Head of caudate nucleus (tissue), 42 donors: ENCODE measurements at regions not wholly inside any gene's neighbourhood (a gene's known extent, or its start where the extent isn't known, plus 50 kb on each side); places are given as distances from the start of the nearest gene placed in this dataset.
A peak's percentile ranks its signal among the peaks of the same experiment; 100 is the strongest.

Experiments used
- DNase-seq, 42 donors: peaks; one replicate each; pipeline versions ENCODE4 v3.0.0 to v3.0.0-alpha.2; 2020 to 2021; ENCODE audit warnings: mixed read lengths in 7 of 42
- intact Hi-C: fragments of 100-400 bp; cut with DNase I; formaldehyde crosslinking; loops from one replicate; pipeline ENCODE4 v1.15.0; 2022

DNA sequence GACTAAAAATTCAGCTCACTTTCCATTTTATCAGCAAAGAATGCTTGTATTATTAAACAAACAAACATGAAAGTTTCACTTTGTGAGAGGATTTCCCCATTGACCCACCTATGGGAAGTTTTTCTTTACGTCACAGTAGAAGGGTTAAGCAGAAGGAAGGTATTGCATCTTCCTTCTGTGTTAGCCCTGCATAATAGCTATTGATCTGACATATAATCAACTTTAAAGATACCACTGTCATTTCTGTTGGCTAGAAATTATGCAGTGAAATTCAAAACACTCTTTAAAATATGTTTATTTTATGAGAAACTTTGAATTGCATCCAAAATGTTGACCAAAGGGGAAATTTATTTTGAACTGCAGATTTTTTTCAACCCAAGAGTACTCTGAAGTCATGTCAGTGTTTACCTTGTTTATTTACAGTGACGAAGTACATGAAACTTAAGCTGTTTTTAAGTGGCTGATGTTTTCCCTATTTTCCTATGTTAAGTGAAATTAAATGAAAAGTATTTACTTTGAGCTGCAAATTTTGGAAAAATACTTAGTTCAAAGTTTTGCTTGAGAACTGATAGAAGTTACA is 566.4 kb downstream of the ZEB2 start:
- intact Hi-C loops, result no loop called here
- DNase-seq, result no peak

DNA sequence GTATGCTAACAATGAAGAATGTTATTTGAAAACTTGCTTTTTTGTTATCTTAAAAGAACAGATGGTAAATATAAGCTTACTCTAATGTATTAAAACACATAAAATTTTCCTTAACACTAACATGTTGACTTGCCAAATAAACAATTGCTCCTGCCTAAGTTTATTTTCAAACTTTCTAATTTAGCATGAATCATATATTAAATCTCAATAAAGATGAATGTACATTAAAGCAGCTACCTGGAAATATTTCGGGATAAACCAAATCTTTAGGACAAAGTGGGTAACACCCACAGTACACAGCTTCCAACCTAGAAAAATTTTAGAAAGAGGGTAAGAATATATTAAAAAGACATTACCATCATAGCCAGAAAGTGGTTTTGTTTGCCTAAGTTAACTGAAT is 567.4 kb downstream of the ZEB2 start:
- DNase-seq, result no peak
- intact Hi-C loops, result no loop called here

DNA sequence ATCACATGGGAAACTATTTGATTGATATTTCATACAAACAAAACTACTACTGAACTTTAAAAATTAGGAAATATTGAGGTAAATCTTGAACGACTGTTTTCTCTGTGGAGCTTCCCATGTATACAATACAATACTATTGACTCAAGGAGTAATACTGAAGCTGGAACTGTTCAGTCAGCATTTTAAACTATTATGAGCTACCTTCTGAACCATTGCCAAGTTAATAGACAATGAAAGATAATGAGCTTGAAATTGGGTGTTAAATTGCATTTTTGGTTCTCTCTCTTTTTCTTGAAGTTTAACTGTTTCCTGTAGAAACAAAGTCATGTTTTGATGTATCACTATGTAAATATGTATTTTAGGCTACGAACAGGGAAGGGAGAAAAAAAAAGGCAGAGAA is 569.2 kb downstream of the ZEB2 start:
- no peak for DNase-seq
- intact Hi-C loops, result no loop called here

DNA sequence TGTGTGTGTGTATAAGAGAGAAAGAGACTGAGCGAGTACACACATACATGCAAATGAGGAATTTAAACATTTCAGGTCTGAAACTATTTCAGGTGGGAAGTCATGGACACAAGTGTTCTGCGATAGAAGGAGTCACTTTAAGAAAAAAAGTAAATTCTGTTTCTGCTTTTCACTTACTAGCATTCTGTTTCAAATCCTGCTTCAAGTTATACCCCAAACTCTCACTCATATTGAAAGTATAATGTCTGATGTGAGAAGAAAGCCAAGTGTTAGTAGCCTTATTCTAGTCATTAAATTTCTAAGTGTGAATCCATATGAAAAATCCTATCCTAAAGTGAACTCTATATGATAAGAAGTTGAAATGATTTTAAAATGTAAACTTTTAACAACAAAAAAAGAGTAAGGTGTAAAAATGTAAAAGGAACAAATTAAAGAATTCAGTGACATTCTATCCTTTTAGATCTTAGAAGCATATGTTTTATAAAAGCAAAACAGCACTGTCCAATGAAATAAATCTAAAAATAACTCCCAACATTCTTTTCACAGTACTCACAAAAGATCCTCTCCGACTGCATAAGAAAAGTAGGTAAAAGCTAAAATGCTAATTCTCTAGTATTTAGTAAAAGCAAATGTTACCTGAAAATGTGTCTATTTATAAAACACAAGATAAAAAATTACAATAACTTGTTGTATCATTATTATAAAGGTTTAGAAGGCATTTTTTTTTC is 570.6 kb downstream of the ZEB2 start:
- no peak for DNase-seq
- intact Hi-C loops, result no loop called here

DNA sequence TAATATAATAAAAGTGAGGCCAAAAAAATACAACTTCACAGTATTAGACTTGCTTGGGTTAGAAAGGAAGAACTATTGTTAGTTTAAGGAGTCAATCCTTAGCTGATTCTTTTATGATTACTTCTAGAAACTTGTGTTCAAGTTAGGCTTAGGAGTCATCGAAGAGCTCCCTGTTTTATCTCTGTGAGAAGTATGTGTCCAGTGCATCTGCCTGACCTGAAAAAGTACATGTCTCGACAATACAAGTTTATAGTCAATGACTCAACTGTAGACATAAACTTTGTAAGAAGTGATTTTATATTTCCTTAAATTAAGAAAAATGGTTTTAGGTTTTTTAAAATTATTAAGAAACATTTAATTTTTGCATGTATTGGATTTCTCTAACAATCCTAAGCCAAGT is 571.2 kb downstream of the ZEB2 start:
- intact Hi-C loops, result no loop called here
- DNase-seq, result no peak

DNA sequence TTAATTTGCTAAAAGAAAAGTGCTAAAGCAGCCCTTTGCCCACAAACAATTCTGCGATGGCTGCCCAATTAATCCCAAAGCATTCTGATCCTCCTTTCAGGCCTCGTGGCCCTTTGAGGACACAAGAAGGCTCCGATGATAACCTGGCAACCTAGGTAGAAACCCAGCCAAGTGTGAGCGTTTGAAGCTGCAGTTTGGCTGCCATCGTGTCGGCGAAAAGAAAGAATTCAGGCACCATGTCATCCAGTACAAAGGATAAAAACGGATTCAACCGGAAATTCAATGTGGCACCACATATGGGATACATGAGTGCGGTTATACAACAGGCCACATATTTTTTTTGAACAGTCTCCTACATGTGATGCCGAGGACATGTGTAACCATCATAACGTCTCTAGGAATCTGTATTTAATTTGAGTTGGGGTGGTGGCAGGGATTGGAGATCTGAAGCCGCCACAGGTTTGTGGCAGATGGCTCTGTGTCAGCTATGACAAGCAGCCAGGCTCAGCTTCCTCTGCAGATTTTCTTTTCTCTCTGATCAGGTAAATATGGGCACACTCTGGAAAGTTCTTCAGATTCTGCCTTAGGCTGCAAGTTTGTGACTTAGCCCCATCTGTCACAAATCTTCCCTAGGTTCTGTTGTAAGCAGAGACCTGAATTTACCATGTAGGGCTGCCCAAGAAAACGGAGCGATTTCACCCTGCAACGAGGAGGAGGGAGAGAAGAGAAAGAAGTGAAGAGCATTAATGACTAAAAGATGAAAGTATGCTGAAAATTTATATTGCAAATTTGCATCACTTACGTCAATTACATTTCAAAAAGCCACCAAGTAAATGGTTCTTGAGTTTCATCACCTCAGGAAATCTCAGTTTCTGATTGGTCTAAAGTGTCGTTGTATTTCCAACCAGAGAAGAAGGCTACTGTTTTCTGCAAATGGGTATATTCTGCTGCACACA is 573.2 kb downstream of the ZEB2 start:
- DNase-seq, result no peak
- intact Hi-C loops, result no loop called here

DNA sequence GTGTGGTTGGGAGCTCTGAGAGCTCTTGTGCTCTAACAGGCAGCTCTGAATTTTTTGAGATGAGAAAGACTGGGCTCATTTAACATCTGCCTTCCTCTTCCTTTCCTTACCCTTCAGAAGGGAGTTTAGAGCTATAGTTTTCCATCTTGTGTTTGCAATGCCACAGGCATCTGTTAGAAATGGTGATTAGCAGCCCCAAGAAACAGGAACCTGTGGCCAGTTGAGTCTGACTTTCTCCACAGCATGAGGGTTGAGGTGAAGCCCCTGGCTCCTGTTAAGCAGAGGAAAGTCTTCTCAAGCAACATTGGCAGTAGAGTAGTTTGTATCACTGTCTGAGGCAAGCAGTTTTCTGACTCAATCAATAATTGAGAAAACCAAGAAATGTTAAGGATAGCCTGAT is 577.4 kb downstream of the ZEB2 start:
- intact Hi-C loops, result no loop called here
- DNase-seq, result no peak

DNA sequence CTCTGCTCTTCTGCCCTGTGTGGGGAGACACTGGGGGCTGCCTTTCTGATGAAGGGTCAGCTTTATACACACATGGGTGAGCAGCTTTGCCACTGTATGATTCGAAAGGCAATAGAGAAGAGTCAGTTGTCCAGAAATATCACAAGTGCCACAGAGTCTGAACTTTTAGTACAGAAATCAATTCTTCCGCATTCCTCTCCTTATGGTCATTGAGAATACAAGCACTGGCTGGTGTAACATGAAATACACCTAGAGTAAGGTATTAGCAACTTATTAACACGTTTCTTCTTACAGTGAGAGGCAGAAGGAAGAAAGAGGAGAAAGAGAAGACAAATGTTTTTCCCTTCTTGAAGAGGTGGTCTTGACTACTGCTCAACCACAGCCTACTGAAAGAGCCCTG is 579.2 kb downstream of the ZEB2 start:
- intact Hi-C loops, result no loop called here
- no peak for DNase-seq

DNA sequence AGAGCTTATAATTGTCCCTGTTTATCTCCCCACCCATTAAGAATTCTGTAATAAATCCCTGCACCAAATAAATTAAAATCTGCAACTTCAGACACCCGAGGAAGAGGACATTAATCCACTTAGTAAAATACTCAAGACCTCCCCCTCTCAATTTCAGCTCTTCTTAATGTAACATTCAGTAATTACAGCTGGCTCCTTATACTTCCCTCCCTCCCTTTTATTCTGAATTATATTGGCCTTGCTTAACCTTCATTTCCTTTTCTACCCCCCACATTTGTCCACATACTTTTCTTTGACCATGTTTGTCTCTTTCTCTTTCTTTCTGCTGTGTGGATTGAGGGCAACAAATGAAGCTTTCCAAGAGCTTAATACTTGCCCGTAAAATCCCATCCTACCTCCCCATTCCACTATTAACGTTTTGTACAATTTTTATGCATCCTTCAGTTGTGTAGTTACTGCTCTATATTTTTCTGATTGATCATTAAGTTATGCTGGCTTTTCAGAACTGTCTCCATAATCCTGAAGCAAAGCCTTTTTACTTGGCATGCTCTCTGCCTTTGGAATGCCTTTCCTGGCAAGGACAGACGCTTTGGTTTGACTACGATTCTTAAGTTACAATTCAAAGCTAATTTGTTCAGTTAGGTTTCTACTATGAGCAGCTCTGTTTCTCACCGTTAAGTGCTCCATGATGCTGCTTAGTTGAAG is 580.1 kb downstream of the ZEB2 start:
- intact Hi-C loops, result no loop called here
- DNase-seq, result no peak

DNA sequence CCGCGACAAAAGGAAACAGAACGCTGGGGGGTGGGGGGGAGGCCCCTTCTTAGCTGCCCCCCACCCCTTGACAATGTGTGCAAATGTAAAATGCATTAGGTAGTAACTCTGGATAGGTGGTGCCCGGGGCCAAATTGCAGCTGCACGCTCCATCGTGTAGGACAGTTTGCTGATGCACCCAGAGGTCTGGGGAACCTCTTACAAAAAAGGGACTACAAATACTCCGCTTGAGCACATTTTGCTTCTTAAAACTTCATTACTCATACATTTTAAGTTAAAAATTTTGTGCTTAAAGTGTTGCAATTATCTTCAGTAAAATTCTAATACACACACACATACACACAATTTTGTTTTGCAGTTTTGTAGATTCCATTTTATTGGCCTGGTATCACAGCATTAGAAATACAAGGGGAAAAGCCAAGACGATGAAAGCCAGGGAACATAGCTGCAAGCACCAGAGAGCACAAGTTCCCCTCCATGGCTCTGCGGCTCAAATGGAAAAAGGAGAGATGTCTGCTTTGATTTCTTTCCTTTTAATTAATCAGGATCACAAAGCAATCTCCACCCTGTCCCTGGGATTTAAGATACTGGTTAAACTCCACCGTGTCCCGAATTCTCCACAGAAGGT is 582.1 kb downstream of the ZEB2 start:
- DNase-seq, result peak in 36 of 42 donors; percentile 6 to 58 (median 32)
- intact Hi-C loops, result no loop called here

DNA sequence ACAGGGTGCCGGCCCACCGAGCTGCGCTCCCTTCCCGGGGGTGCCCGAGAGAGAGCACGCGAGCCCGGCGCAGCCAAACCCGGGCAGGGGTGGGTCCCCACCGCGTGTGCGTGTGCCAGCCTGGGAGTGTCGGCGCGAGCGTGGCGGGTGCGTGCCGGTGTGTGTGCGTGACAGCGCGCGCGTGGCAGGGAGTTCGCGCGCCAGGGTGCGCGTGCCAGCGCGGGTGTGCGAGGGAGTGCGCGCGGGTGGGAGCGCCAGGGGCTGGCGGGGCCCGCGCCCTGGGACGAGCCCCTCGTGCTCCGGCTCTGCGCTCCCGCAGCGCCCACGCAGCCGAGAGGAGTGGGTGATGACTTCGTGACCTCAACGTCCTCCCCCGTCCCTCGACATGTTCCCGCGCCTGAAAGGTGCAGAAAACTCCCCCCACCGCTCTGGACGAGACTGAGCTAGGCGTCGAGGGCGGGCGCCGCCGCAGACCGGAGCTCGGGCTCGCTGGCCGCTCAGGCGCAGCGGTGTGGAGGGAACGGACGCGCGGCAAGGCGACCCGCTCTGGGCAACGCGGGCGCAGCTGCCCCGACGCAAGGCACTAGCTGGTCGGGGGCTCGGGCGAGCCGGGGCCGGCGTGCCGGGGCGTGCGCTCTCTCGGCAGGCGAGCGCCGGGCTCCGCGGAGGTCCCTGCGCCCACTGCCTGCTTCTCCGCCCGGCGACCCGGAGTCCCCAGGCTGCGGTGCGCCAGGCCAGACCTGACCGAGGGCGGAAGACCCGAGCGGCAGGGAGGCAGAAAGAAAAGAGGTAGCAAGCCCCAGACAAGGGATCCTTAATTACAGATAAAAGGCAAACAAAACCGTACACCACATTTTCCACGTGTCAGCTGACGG is 582.8 kb downstream of the ZEB2 start:
- intact Hi-C loops, result no loop called here

DNA sequence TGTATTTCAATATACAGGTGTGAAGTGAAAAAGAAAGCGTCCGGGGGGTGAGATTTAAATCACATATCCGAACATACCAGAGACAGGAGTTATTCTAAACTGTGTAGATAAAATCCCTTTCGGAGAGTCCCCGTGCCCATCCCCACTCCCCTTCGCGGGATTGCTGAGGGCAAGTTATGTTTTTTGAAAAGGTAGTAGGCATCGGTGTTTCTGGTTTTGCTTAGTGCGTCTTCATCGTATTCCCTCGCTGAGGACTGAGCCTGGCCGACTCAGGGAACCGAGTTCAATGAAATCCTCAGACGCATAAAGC is 583.4 kb downstream of the ZEB2 start:
- DNase-seq, result no peak
- intact Hi-C loops, result no loop called here

More for the DNA sequence above, 582.8 kb downstream of the ZEB2 start:
- DNase-seq, result peak; percentile 10 to 88 (median 71)

DNA sequence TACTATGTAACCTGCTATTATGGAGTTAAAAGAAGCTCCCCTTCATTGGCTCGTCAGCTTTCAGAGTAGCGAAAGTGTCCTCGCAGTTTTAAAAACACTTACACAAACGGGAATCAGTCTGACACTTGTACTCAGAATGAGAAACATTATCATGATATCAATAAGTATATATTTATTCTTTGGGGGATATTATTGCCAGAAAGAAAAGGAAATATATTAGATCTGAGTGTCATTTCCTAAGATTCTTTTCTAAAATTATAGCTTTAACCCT is 584.5 kb downstream of the ZEB2 start:
- DNase-seq, result no peak
- intact Hi-C loops, result no loop called here

DNA sequence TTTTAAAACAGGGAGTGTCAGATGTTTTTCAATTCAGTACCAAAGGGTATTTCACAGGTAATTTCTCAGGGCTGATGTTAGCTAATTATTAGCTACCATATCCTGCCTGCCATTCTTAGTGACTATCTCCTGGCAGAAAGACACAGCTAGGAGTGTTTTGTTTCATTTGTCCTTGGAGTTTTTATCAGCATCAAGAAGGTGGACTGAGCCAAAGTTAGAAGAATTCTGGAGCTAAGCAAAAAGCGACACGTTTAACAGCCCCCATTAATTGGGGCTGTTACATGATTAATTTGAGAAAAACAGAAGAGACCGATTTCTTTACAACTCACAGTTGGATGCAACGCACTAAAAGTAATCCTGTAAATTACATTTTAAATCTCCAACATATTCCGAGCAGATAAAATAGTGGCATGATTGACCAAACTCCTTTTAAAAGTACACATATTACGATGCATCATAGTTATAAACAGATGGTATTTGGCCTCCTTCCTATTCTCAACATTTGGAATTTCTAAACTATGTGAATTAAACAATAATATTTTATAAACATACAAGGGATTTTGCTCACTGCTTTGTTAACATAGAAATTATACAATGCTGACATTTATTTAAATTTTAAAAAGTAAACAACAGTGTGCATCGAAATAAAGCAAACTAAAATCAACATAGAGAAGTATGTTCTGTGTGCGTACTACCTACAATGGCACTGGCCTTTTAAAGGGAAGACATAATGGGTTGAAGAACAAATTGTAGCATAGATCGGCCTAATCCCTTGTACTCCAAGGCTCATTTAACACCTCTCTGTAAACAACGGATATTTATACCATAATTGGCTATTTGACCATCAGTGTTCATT is 585.1 kb downstream of the ZEB2 start:
- intact Hi-C loops, result no loop called here
- no peak for DNase-seq

DNA sequence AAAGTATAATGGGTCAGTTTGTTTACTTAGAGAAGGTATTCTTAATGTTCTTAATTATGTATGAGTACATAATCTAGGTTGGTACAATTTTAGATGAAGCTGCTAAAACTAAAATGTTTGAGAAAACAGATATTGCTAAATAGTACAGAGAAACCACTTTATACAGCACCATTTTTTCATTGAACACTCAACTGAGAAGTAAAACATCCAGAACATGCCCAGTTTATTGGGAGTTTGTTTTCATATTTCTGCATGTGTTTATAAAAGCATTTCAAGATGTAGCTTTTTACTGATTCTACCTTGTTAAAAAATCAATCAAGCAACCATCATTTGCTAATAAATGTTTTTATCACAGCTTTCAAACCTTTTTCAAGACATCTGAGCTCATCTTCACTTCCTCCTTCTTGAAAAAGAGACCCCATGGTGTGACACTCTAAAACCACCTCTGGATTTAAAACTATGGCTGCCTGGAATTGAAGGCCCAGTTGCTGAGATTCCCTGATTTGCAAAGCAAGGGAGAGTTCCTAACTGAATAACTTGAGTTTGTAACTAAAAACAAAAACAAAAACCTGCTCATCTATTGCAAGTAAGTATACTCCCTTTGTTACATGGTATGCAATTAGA is 585.9 kb downstream of the ZEB2 start:
- no peak for DNase-seq

DNA sequence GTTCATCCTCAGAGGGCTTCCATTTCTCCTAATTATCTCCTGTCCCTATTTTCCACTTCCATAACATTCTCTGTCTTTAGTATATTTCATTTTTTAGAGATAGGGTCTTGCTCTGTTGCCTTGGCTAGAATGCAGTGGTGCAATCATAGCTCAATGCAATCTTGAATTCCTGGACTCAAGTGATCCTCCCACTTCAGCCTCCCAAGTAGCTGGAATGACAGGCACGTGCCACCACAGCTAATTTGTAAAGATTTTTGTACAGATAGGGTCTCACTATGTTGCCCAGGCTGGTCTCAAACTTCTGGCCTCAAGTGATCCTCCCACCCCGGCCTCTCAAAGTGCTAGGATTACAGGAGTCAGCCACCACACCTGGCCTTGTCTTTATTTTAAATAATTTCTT is 589.0 kb downstream of the ZEB2 start:
- no peak for DNase-seq
- intact Hi-C loops, result no loop called here

More for the DNA sequence above, 585.9 kb downstream of the ZEB2 start:
- intact Hi-C loops, result no loop called here

DNA sequence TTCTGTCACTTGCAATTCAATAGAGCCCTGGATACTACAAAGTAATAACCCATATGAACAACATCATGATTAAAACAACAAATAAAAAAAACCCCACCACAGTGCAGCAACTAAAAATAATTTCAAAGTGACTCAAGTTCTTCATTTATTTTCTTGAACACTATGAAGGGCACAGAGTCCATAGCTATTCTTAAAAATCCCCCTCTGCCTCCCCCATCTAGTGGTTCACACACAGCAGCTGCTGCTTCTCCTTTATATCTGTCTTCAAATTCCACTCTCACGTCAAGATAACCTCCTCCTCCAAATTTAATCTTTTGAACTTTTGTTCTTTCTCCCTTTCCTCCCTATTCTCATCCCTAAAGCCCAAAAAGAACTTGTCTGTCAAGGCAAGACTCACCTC is 591.3 kb downstream of the ZEB2 start:
- DNase-seq, result no peak
- intact Hi-C loops, result no loop called here
